ENCODE measurements at regions not wholly inside any gene's neighbourhood (a gene's known extent, or its start where the extent isn't known, plus 50 kb on each side); places are given as distances from the start of the nearest gene placed in this dataset.

GRCh38 chr14:21915826-21916225, 242.2 kb upstream of the OR4E1 start:
- TF ChIP-seq CTCF (IDR thresholded peaks at IDR 0.05 in 2 of 3, conservative IDR thresholded peaks at IDR 0.05 in 1 of 3; ENCODE audit: control insufficient read depth in 2 of 3, extremely low read depth in 1 of 3, insufficient read depth in 1 of 3, low read depth in 3 of 3, low read length in 3 of 3) (no peak), ELK1 (IDR thresholded peaks at IDR 0.05; ENCODE audit: low read depth, low read length) (no peak), HCFC1 (IDR thresholded peaks at IDR 0.05; ENCODE audit: low read length) (no peak)
